ENCODE measurements at regions not wholly inside any gene's neighbourhood (a gene's known extent, or its start where the extent isn't known, plus 50 kb on each side); places are given as distances from the start of the nearest gene placed in this dataset.
"Not testable (repeated sequence)": the region's sequence is repeated elsewhere in the genome, so short reads cannot be mapped to it uniquely, and the experiment has no call there.

DNA sequence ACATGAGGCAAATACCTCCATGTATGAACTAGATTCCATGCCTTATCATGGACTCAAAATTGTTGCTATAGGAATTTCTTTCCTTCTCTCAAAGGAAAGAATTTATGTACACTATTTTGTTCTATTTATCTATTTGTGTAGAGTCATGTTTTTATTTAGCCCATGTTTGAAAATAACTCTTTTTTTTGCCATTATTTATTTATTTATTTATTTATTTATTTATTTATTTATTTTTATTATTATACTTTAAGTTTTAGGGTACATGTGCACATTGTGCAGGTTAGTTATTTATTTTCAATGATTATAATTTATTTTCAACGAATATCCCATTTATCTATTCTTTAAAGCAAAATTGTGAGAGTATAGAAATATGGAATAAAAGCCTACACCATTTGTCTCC is 177.9 kb downstream of the MAGEE1 start:
- Histone ChIP-seq H3K4me3 (ENCODE audit: low read length) (no peak overlapping the region), H2AFZ (ENCODE audit: low read depth, low read length) (no peak overlapping the region), H3K36me3 (replicated peaks; ENCODE audit: low read depth, low read length) (no peaks in the 10 kb centered on the region), H3K79me2 (ENCODE audit: low read length) (no peaks in the 10 kb centered on the region), H3K4me1 (ENCODE audit: low read length) (no peaks in the 10 kb centered on the region), H3K27me3 (ENCODE audit: low read depth, low read length) (no peaks in the 10 kb centered on the region), H3K9ac (ENCODE audit: low read length) (no peak overlapping the region), H3K4me2 (ENCODE audit: low read length) (no peak overlapping the region), H3K27ac (ENCODE audit: low read length) (no peak overlapping the region), H3K9me3 (ENCODE audit: insufficient read depth, low read length) (no peaks in the 10 kb centered on the region), H4K20me1 (ENCODE audit: insufficient read depth, low read length) (no peaks in the 10 kb centered on the region)
- TF ChIP-seq CTCF (IDR thresholded peaks at IDR 0.05; ENCODE audit: low read depth, low read length), result no peak
- no peak for TF ChIP-seq EZH2phosphoT487 (IDR thresholded peaks at IDR 0.05; ENCODE audit: low read depth)

DNA sequence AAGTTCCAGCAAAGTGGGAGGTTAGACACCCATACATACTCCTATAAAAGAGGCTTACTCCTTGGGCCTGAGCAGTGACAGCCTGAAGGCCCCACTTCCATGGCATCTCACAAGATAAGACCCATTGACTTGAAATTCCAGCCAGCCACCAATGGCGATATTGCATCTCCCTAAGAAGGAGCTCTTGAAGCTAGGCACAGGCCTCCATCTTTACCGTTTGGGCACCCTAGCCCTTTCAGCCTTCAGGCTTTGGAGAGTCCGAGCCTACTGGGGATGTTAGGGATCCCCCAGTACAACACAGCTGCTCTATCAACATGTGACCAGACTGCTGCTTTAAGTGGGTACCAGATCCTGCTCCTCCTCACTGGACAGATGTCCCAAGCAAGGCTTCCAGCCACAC is 189.5 kb downstream of the MAGEE1 start:
- TF ChIP-seq EZH2phosphoT487 (IDR thresholded peaks at IDR 0.05; ENCODE audit: low read depth) (no peak), CTCF (IDR thresholded peaks at IDR 0.05; ENCODE audit: low read depth, low read length) (no peak)
- no peaks in the 10 kb centered on the region for H3K9me3 ChIP-seq (ENCODE audit: insufficient read depth, low read length)

GRCh38 chrX:76643590-76643989 is 216.1 kb downstream of the MAGEE1 start:
- H2AFZ ChIP-seq (ENCODE audit: low read depth, low read length), result no peak overlapping the region
- no peak overlapping the region for H3K9ac ChIP-seq (ENCODE audit: low read length)
- H3K27me3 ChIP-seq (ENCODE audit: low read depth, low read length), result no peaks in the 10 kb centered on the region
- no peaks in the 10 kb centered on the region for H3K79me2 ChIP-seq (ENCODE audit: low read length)
- H3K4me1 ChIP-seq (ENCODE audit: low read length), result no peaks in the 10 kb centered on the region
- no peaks in the 10 kb centered on the region for H3K36me3 ChIP-seq (replicated peaks; ENCODE audit: low read depth, low read length)
- no peak overlapping the region for H3K4me3 ChIP-seq (ENCODE audit: low read length)
- H4K20me1 ChIP-seq (ENCODE audit: insufficient read depth, low read length), result no peaks in the 10 kb centered on the region
- no peak overlapping the region for H3K27ac ChIP-seq (ENCODE audit: low read length)
- TF ChIP-seq CTCF (IDR thresholded peaks at IDR 0.05; ENCODE audit: low read depth, low read length), result no peak
- no peak for TF ChIP-seq EZH2phosphoT487 (IDR thresholded peaks at IDR 0.05; ENCODE audit: low read depth)
- H3K4me2 ChIP-seq (ENCODE audit: low read length), result no peak overlapping the region
- H3K9me3 ChIP-seq (ENCODE audit: insufficient read depth, low read length), result no peaks in the 10 kb centered on the region

More for the DNA sequence above, 189.5 kb downstream of the MAGEE1 start:
- Histone ChIP-seq H3K27ac (ENCODE audit: low read length) (no peak overlapping the region), H2AFZ (ENCODE audit: low read depth, low read length) (no peak overlapping the region), H3K36me3 (replicated peaks; ENCODE audit: low read depth, low read length) (no peaks in the 10 kb centered on the region), H3K27me3 (ENCODE audit: low read depth, low read length) (no peaks in the 10 kb centered on the region), H3K79me2 (ENCODE audit: low read length) (no peaks in the 10 kb centered on the region), H3K4me2 (ENCODE audit: low read length) (no peak overlapping the region), H4K20me1 (ENCODE audit: insufficient read depth, low read length) (no peaks in the 10 kb centered on the region), H3K4me1 (ENCODE audit: low read length) (no peaks in the 10 kb centered on the region), H3K9ac (ENCODE audit: low read length) (no peak overlapping the region), H3K4me3 (ENCODE audit: low read length) (no peak overlapping the region)

GRCh38 chrX:76651369-76651768 is 223.9 kb downstream of the MAGEE1 start:
- not testable (repeated sequence) for H3K4me3 ChIP-seq (ENCODE audit: low read length); H3K79me2 ChIP-seq (ENCODE audit: low read length); H3K9ac ChIP-seq (ENCODE audit: low read length); H4K20me1 ChIP-seq (ENCODE audit: insufficient read depth, low read length); H3K4me2 ChIP-seq (ENCODE audit: low read length); H2AFZ ChIP-seq (ENCODE audit: low read depth, low read length); H3K36me3 ChIP-seq (replicated peaks; ENCODE audit: low read depth, low read length); H3K27ac ChIP-seq (ENCODE audit: low read length); H3K9me3 ChIP-seq (ENCODE audit: insufficient read depth, low read length); H3K27me3 ChIP-seq (ENCODE audit: low read depth, low read length); H3K4me1 ChIP-seq (ENCODE audit: low read length)

GRCh38 chrX:76657499-76657898 is 230.0 kb downstream of the MAGEE1 start:
- H3K4me1 ChIP-seq (ENCODE audit: low read length), result peaks cover 16% of the 10 kb centered on the region
- no peaks in the 10 kb centered on the region for H4K20me1 ChIP-seq (ENCODE audit: insufficient read depth, low read length)
- TF ChIP-seq CTCF (IDR thresholded peaks at IDR 0.05; ENCODE audit: low read depth, low read length) (no peak), EZH2phosphoT487 (IDR thresholded peaks at IDR 0.05; ENCODE audit: low read depth) (no peak)

More at GRCh38 chrX:76657499-76657898, 230.0 kb downstream of the MAGEE1 start:
- Histone ChIP-seq H3K36me3 (replicated peaks; ENCODE audit: low read depth, low read length) (no peaks in the 10 kb centered on the region), H3K27ac (ENCODE audit: low read length) (peak overlapping the region; percentile 47; the same call in 1 of the 2 replicates), H3K9ac (ENCODE audit: low read length) (no peak overlapping the region), H3K4me2 (ENCODE audit: low read length) (peak overlapping the region; percentile 30; the same call in 1 of the 2 replicates), H2AFZ (ENCODE audit: low read depth, low read length) (no peak overlapping the region), H3K79me2 (ENCODE audit: low read length) (no peaks in the 10 kb centered on the region), H3K4me3 (ENCODE audit: low read length) (no peak overlapping the region), H3K27me3 (ENCODE audit: low read depth, low read length) (no peaks in the 10 kb centered on the region), H3K9me3 (ENCODE audit: insufficient read depth, low read length) (no peaks in the 10 kb centered on the region)
